ENCODE measurements at regions not wholly inside any gene's neighbourhood (a gene's known extent, or its start where the extent isn't known, plus 50 kb on each side); places are given as distances from the start of the nearest gene placed in this dataset.

DNA sequence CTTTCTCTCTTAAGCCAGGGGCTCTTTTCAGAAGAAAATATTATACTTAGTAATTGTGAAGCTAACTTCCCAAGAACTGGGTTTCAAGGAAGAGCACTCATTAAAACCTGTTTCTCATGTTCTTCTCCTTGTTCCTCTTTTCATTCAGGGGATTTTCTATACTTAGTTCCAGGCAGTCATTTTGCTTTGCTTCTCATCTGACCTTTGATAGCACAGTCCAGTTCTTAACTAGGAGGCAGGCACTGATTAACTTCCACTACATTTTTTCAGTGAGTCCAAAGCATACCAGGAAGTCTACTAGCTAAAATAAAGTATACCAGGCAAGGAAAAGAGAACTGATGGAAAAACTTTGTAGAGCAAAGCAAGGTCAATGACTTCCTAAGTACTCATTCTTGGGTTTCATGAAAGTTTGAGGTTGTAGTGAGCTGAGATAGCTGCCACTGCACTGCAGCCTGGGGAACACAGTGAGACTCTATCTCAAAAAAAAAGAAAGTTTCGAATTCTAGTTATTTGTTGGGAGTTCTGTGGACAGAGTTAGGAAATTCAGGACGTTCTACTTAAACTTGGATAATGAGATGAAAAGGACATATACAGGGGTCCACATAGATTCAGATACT lies 190.1 kb upstream of the HS3ST1 start:
- ChIA-PET RAD21 (ENCODE audit: low non-redundant PET in 1 of 2, low total read pairs in 2 of 2, uncharacterized antibody in 2 of 2, unreplicated experiment in 2 of 2) (no interaction called here), CTCF (no interaction called here), POLR2A (no interaction called here)
- Histone ChIP-seq H3K4me3 (replicated peaks in 1 of 2; ENCODE audit: low read depth in 1 of 2, low read length in 2 of 2) (no peak overlapping the region), H3K4me1 (ENCODE audit: control insufficient read depth in 1 of 2, insufficient read depth in 2 of 2, low read length in 2 of 2) (peaks cover 58 to 84% of the 10 kb centered on the region in 2 experiments), H3K9me3 (ENCODE audit: control insufficient read depth in 1 of 2, insufficient read depth in 1 of 2, low read depth in 1 of 2, low read length in 2 of 2) (no peaks in the 10 kb centered on the region), H3K36me3 (ENCODE audit: control insufficient read depth in 1 of 2, insufficient read depth in 2 of 2, low read length in 2 of 2) (no peaks in the 10 kb centered on the region), H3K27me3 (ENCODE audit: insufficient read depth, low read length) (no peaks in the 10 kb centered on the region), H3K9ac (ENCODE audit: low read length) (peak overlapping the region; percentile 7), H4K20me1 (ENCODE audit: insufficient read depth) (no peaks in the 10 kb centered on the region), H3K27ac (ENCODE audit: low read depth, low read length) (peak overlapping the region; percentile 40), H2AFZ (ENCODE audit: low read depth, low read length, poor library complexity, severe bottlenecking) (no peak overlapping the region), H3K4me2 (ENCODE audit: low read length) (peak overlapping the region; percentile 8; the same call in 1 of the 2 replicates), H3K9me2 (ENCODE audit: insufficient read depth) (no peaks in the 10 kb centered on the region), H3K79me2 (ENCODE audit: insufficient read depth, low read length) (no peaks in the 10 kb centered on the region)
- no TSS peak for BruUV-seq (replicated peaks)
- DNase-seq (ENCODE audit: low read depth, low spot score) (no peak), ATAC-seq (no peak)
- intact Hi-C loops (cut with micrococcal nuclease): loop anchor here (10.0 kb wide), 1 partner anchor 74 kb away; no protein-coding TSS in a partner anchor
- no peak for TF ChIP-seq CBX3 (IDR thresholded peaks at IDR 0.05; ENCODE audit: low read depth)
- TF ChIP-seq, protein P1, sequence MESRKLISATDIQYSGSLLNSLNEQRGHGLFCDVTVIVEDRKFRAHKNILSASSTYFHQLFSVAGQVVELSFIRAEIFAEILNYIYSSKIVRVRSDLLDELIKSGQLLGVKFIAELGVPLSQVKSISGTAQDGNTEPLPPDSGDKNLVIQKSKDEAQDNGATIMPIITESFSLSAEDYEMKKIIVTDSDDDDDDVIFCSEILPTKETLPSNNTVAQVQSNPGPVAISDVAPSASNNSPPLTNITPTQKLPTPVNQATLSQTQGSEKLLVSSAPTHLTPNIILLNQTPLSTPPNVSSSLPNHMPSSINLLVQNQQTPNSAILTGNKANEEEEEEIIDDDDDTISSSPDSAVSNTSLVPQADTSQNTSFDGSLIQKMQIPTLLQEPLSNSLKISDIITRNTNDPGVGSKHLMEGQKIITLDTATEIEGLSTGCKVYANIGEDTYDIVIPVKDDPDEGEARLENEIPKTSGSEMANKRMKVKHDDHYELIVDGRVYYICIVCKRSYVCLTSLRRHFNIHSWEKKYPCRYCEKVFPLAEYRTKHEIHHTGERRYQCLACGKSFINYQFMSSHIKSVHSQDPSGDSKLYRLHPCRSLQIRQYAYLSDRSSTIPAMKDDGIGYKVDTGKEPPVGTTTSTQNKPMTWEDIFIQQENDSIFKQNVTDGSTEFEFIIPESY (IDR thresholded peaks at IDR 0.05; ENCODE audit: extremely low read depth, insufficient replicate concordance, low read length): no peak
- TF ChIP-seq ZNF274 (IDR thresholded peaks at IDR 0.05; ENCODE audit: low read depth, low read length): no peak
- TF ChIP-seq FOSL1 (IDR thresholded peaks at IDR 0.05; ENCODE audit: low read depth): no peak
- TF ChIP-seq ZFX (IDR thresholded peaks at IDR 0.05): no peak
- TF ChIP-seq SRF (IDR thresholded peaks at IDR 0.05; ENCODE audit: low read depth): no peak
- TF ChIP-seq POLR2A (IDR thresholded peaks at IDR 0.05; ENCODE audit: borderline replicate concordance, extremely low read depth, insufficient read depth, insufficient read length): no peak
- TF ChIP-seq JUND (IDR thresholded peaks at IDR 0.05): no peak
- no peak for TF ChIP-seq POLR2AphosphoS5 (IDR thresholded peaks at IDR 0.05; ENCODE audit: low read depth, low read length)
- no peak for TF ChIP-seq EZH2 (IDR thresholded peaks at IDR 0.05)
- TF ChIP-seq, protein P2, sequence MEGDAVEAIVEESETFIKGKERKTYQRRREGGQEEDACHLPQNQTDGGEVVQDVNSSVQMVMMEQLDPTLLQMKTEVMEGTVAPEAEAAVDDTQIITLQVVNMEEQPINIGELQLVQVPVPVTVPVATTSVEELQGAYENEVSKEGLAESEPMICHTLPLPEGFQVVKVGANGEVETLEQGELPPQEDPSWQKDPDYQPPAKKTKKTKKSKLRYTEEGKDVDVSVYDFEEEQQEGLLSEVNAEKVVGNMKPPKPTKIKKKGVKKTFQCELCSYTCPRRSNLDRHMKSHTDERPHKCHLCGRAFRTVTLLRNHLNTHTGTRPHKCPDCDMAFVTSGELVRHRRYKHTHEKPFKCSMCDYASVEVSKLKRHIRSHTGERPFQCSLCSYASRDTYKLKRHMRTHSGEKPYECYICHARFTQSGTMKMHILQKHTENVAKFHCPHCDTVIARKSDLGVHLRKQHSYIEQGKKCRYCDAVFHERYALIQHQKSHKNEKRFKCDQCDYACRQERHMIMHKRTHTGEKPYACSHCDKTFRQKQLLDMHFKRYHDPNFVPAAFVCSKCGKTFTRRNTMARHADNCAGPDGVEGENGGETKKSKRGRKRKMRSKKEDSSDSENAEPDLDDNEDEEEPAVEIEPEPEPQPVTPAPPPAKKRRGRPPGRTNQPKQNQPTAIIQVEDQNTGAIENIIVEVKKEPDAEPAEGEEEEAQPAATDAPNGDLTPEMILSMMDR (IDR thresholded peaks at IDR 0.05 in 2 of 3, conservative IDR thresholded peaks at IDR 0.05 in 1 of 3; ENCODE audit: borderline replicate concordance in 1 of 3, insufficient read depth in 1 of 3, low read depth in 2 of 3, low read length in 2 of 3): no peak
- TF ChIP-seq EGR1 (IDR thresholded peaks at IDR 0.05; ENCODE audit: low read depth): no peak
- TF ChIP-seq, protein P3, sequence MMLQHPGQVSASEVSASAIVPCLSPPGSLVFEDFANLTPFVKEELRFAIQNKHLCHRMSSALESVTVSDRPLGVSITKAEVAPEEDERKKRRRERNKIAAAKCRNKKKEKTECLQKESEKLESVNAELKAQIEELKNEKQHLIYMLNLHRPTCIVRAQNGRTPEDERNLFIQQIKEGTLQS (IDR thresholded peaks at IDR 0.05): no peak
- TF ChIP-seq, protein P4, sequence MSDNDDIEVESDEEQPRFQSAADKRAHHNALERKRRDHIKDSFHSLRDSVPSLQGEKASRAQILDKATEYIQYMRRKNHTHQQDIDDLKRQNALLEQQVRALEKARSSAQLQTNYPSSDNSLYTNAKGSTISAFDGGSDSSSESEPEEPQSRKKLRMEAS (IDR thresholded peaks at IDR 0.05): no peak
- no peak for TF ChIP-seq RAD21 (IDR thresholded peaks at IDR 0.05; ENCODE audit: low read depth)
- no peak for TF ChIP-seq SP1 (IDR thresholded peaks at IDR 0.05; ENCODE audit: low read depth)
- TF ChIP-seq CEBPB (IDR thresholded peaks at IDR 0.05; ENCODE audit: low read depth): no peak
- no peak for TF ChIP-seq SIN3A (IDR thresholded peaks at IDR 0.05; ENCODE audit: low read depth)
- no peak for TF ChIP-seq YY1 (IDR thresholded peaks at IDR 0.05; ENCODE audit: extremely low read depth, insufficient replicate concordance, low read depth, low read length)
